ENCODE measurements at regions not wholly inside any gene's neighbourhood (a gene's known extent, or its start where the extent isn't known, plus 50 kb on each side); places are given as distances from the start of the nearest gene placed in this dataset.

DNA sequence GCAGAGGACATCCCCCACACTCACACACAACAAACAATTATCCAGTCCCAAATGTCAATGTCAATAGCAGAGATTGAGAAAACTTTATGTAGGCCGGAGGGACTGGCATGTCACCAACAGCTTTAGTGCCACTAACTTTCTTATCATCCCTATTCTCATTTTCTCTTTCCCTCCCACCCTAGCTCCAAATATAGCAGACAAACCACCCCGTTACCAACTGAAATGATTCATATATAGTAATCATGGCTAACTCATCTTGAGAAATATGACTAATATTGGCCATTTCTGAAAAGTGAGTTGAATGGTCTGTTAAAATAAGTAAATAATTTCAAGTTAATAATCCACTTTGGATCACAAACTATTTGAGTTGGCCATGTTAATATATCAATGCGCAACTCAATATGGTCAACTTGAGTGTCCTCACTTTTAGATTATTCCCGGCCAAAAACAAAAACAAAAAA, 242.1 kb upstream of the RND3 start:
- Mint-ChIP-seq H3K9me3 (peaks cover 14% of the 10 kb centered on the region), H3K36me3 (ENCODE audit: low read depth) (peaks cover 27% of the 10 kb centered on the region), H3K27me3 (ENCODE audit: insufficient read depth, low read depth, poor library complexity) (peaks cover 3% of the 10 kb centered on the region), H3K27ac (no peak overlapping the region), H3K4me3 (no peak overlapping the region), H3K4me1 (peaks cover 11% of the 10 kb centered on the region)
- peaks cover 8% of the 10 kb centered on the region for H3K9me2 ChIP-seq (ENCODE audit: insufficient read depth)
- no peak overlapping the region for H3K27ac ChIP-seq (ENCODE audit: low read depth)
- TF ChIP-seq EZH2 (IDR thresholded peaks at IDR 0.05; ENCODE audit: low read depth, unreplicated experiment), result no peak
- TF ChIP-seq, protein P1, sequence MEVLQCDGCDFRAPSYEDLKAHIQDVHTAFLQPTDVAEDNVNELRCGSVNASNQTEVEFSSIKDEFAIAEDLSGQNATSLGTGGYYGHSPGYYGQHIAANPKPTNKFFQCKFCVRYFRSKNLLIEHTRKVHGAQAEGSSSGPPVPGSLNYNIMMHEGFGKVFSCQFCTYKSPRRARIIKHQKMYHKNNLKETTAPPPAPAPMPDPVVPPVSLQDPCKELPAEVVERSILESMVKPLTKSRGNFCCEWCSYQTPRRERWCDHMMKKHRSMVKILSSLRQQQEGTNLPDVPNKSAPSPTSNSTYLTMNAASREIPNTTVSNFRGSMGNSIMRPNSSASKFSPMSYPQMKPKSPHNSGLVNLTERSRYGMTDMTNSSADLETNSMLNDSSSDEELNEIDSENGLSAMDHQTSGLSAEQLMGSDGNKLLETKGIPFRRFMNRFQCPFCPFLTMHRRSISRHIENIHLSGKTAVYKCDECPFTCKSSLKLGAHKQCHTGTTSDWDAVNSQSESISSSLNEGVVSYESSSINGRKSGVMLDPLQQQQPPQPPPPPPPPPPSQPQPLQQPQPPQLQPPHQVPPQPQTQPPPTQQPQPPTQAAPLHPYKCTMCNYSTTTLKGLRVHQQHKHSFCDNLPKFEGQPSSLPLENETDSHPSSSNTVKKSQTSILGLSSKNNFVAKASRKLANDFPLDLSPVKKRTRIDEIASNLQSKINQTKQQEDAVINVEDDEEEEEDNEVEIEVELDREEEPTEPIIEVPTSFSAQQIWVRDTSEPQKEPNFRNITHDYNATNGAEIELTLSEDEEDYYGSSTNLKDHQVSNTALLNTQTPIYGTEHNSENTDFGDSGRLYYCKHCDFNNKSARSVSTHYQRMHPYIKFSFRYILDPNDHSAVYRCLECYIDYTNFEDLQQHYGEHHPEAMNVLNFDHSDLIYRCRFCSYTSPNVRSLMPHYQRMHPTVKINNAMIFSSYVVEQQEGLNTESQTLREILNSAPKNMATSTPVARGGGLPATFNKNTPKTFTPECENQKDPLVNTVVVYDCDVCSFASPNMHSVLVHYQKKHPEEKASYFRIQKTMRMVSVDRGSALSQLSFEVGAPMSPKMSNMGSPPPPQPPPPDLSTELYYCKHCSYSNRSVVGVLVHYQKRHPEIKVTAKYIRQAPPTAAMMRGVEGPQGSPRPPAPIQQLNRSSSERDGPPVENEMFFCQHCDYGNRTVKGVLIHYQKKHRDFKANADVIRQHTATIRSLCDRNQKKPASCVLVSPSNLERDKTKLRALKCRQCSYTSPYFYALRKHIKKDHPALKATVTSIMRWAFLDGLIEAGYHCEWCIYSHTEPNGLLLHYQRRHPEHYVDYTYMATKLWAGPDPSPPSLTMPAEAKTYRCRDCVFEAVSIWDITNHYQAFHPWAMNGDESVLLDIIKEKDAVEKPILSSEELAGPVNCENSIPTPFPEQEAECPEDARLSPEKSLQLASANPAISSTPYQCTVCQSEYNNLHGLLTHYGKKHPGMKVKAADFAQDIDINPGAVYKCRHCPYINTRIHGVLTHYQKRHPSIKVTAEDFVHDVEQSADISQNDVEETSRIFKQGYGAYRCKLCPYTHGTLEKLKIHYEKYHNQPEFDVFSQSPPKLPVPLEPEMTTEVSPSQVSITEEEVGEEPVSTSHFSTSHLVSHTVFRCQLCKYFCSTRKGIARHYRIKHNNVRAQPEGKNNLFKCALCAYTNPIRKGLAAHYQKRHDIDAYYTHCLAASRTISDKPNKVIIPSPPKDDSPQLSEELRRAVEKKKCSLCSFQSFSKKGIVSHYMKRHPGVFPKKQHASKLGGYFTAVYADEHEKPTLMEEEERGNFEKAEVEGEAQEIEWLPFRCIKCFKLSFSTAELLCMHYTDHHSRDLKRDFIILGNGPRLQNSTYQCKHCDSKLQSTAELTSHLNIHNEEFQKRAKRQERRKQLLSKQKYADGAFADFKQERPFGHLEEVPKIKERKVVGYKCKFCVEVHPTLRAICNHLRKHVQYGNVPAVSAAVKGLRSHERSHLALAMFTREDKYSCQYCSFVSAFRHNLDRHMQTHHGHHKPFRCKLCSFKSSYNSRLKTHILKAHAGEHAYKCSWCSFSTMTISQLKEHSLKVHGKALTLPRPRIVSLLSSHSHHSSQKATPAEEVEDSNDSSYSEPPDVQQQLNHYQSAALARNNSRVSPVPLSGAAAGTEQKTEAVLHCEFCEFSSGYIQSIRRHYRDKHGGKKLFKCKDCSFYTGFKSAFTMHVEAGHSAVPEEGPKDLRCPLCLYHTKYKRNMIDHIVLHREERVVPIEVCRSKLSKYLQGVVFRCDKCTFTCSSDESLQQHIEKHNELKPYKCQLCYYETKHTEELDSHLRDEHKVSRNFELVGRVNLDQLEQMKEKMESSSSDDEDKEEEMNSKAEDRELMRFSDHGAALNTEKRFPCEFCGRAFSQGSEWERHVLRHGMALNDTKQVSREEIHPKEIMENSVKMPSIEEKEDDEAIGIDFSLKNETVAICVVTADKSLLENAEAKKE (CRISPR knock-in tag; IDR thresholded peaks at IDR 0.05), result no peak
- no peak for TF ChIP-seq CREB1 (CRISPR knock-in tag; IDR thresholded peaks at IDR 0.05; ENCODE audit: low read depth)
- TF ChIP-seq ZNF114 (CRISPR knock-in tag; IDR thresholded peaks at IDR 0.05), result no peak
- ATAC-seq (no peak), DNase-seq (ENCODE audit: low spot score) (no peak)
- H3K27me3 ChIP-seq (ENCODE audit: insufficient read depth), result no peaks in the 10 kb centered on the region
- peaks cover 4% of the 10 kb centered on the region; the same call in 1 of the 2 replicates for H3K36me3 ChIP-seq (ENCODE audit: insufficient read depth)
- no peak overlapping the region for H3K4me2 ChIP-seq
- no peaks in the 10 kb centered on the region for H3F3A ChIP-seq (replicated peaks; ENCODE audit: low read depth)
- H3K79me2 ChIP-seq (replicated peaks; ENCODE audit: insufficient read depth), result no peaks in the 10 kb centered on the region
- no peaks in the 10 kb centered on the region for H4K20me1 ChIP-seq (replicated peaks; ENCODE audit: insufficient read depth)
- H2AFZ ChIP-seq, result no peak overlapping the region
- H3K4me1 ChIP-seq (ENCODE audit: insufficient read depth), result peaks cover 22% of the 10 kb centered on the region
- H3K4me3 ChIP-seq, result no peak overlapping the region

DNA sequence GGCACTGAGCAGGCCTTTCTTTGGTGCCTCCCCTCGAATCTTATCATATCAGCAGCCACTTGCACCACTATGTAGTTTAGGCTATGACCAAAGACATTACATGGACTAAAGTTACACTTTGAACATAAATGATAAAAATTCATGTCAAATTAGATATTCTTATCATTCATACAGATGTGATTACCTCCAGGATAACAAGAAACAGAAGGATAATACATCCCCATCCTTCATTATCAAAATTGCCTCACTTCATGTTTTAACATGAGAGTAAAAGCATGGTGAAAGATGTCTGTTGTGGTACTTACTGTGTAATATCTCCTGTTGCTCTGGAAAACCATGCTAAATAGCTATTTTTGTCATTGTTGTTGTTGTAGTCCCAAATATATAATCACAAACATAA, 230.8 kb upstream of the RND3 start:
- H3K36me3 Mint-ChIP-seq (ENCODE audit: low read depth), result peaks cover 18% of the 10 kb centered on the region
- no peak for ATAC-seq
- TF ChIP-seq JUNB (IDR thresholded peaks at IDR 0.05; ENCODE audit: unreplicated experiment) (no peak), STAT1 (IDR thresholded peaks at IDR 0.05; ENCODE audit: unreplicated experiment) (no peak), ZNF114 (CRISPR knock-in tag; IDR thresholded peaks at IDR 0.05) (no peak), ETS1 (IDR thresholded peaks at IDR 0.05) (no peak), NANOG (IDR thresholded peaks at IDR 0.05; ENCODE audit: borderline replicate concordance) (no peak), EZH2phosphoT487 (IDR thresholded peaks at IDR 0.05; ENCODE audit: unreplicated experiment) (no peak), POLR2AphosphoS5 (IDR thresholded peaks at IDR 0.05; ENCODE audit: low read depth) (no peak), ZNF331 (CRISPR knock-in tag; IDR thresholded peaks at IDR 0.05; ENCODE audit: low read depth) (no peak)
- TF ChIP-seq, protein P2, sequence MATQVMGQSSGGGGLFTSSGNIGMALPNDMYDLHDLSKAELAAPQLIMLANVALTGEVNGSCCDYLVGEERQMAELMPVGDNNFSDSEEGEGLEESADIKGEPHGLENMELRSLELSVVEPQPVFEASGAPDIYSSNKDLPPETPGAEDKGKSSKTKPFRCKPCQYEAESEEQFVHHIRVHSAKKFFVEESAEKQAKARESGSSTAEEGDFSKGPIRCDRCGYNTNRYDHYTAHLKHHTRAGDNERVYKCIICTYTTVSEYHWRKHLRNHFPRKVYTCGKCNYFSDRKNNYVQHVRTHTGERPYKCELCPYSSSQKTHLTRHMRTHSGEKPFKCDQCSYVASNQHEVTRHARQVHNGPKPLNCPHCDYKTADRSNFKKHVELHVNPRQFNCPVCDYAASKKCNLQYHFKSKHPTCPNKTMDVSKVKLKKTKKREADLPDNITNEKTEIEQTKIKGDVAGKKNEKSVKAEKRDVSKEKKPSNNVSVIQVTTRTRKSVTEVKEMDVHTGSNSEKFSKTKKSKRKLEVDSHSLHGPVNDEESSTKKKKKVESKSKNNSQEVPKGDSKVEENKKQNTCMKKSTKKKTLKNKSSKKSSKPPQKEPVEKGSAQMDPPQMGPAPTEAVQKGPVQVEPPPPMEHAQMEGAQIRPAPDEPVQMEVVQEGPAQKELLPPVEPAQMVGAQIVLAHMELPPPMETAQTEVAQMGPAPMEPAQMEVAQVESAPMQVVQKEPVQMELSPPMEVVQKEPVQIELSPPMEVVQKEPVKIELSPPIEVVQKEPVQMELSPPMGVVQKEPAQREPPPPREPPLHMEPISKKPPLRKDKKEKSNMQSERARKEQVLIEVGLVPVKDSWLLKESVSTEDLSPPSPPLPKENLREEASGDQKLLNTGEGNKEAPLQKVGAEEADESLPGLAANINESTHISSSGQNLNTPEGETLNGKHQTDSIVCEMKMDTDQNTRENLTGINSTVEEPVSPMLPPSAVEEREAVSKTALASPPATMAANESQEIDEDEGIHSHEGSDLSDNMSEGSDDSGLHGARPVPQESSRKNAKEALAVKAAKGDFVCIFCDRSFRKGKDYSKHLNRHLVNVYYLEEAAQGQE (IDR thresholded peaks at IDR 0.05; ENCODE audit: unreplicated experiment), result no peak

More for the DNA sequence above, 230.8 kb upstream of the RND3 start:
- H3K9me3 Mint-ChIP-seq, result no peaks in the 10 kb centered on the region; the same call in 2 of the 3 replicates
- Histone ChIP-seq H3K36me3 (ENCODE audit: insufficient read depth) (peaks cover 5% of the 10 kb centered on the region; the same call in 1 of the 2 replicates), H2AFZ (no peak overlapping the region; the same call in 1 of the 2 replicates), H3K4me3 (no peak overlapping the region), H3F3A (replicated peaks; ENCODE audit: low read depth) (no peaks in the 10 kb centered on the region), H4K20me1 (replicated peaks; ENCODE audit: insufficient read depth) (no peaks in the 10 kb centered on the region), H3K79me2 (replicated peaks; ENCODE audit: insufficient read depth) (no peaks in the 10 kb centered on the region), H3K9me2 (ENCODE audit: insufficient read depth) (peaks cover 28% of the 10 kb centered on the region), H3K27me3 (ENCODE audit: insufficient read depth) (no peaks in the 10 kb centered on the region), H3K4me1 (ENCODE audit: insufficient read depth) (0 out of 2 replicates have a peak, but pooled peaks cover 3% of the 10 kb centered on the region), H3K27ac (ENCODE audit: low read depth) (no peak overlapping the region), H3K4me2 (no peak overlapping the region)
- peaks cover 5% of the 10 kb centered on the region for H3K27me3 Mint-ChIP-seq (ENCODE audit: insufficient read depth, low read depth, poor library complexity)
- DNase-seq (ENCODE audit: low spot score), result no peak
- H3K4me1 Mint-ChIP-seq, result no peaks in the 10 kb centered on the region
- no peak overlapping the region for H3K4me3 Mint-ChIP-seq
- H3K27ac Mint-ChIP-seq, result no peak overlapping the region

All from GM23338 (cell line).